Mesendoderm (in vitro differentiated cells): ENCODE measurements at regions not wholly inside any gene's neighbourhood (a gene's known extent, or its start where the extent isn't known, plus 50 kb on each side); places are given as distances from the start of the nearest gene placed in this dataset.

Source experiments
- DNase-seq: peaks from one replicate; pipeline ENCODE4 v3.0.0; 2013
- H2AK5ac ChIP-seq: 2 replicates; pipeline ENCODE4 v1.6.1; 2013; ENCODE audit warnings: low read length, inconsistent platforms
- H2BK120ac ChIP-seq: 2 replicates; pipeline ENCODE4 v1.6.1; 2013; ENCODE audit warnings: low read depth, mild to moderate bottlenecking, low read length, moderate library complexity, mixed read lengths
- H2BK15ac ChIP-seq: replicated peaks from 2 replicates; pipeline ENCODE4 v1.6.1; 2013; ENCODE audit warnings: low read depth, mild to moderate bottlenecking, moderate library complexity
- H2BK5ac ChIP-seq: 2 replicates; pipeline ENCODE4 v1.6.1; 2013; ENCODE audit warnings: low read length, inconsistent platforms
- H3K18ac ChIP-seq: 2 replicates; pipeline ENCODE4 v1.6.1; 2013; ENCODE audit warnings: mild to moderate bottlenecking, low read length, mixed read lengths
- H3K23ac ChIP-seq: one replicate; pipeline ENCODE4 v1.6.1; 2013; ENCODE audit warnings: low read length
- H3K27ac ChIP-seq: 2 replicates; pipeline ENCODE4 v1.5.1; 2013; ENCODE audit warnings: low read depth, mild to moderate bottlenecking, inconsistent platforms, low read length, moderate library complexity
- H3K27me3 ChIP-seq: 2 replicates; pipeline ENCODE4 v1.6.1; 2013; ENCODE audit warnings: low read length, control low read depth, mild to moderate bottlenecking, inconsistent platforms; ENCODE audit not compliant: insufficient read depth, poor library complexity
- H3K36me3 ChIP-seq: 2 replicates; pipeline ENCODE4 v1.6.1; 2013; ENCODE audit warnings: low read length, inconsistent platforms; ENCODE audit not compliant: control insufficient read depth, insufficient read depth
- H3K4ac ChIP-seq: one replicate; pipeline ENCODE4 v1.6.1; 2013; ENCODE audit warnings: low read depth, mild to moderate bottlenecking, low read length, moderate library complexity
- H3K4me1 ChIP-seq: 2 replicates; pipeline ENCODE4 v1.6.1; 2013; ENCODE audit warnings: low read depth, low read length, inconsistent platforms; ENCODE audit not compliant: control insufficient read depth
- H3K4me2 ChIP-seq: 2 replicates; pipeline ENCODE4 v1.6.1; 2013; ENCODE audit warnings: low read length
- H3K4me3 ChIP-seq: 2 replicates; pipeline ENCODE4 v1.5.1; 2013; ENCODE audit warnings: mild to moderate bottlenecking, low read length
- H3K56ac ChIP-seq: one replicate; pipeline ENCODE4 v1.6.1; 2013; ENCODE audit warnings: low read length
- H3K79me1 ChIP-seq: 2 replicates; pipeline ENCODE4 v1.6.1; 2013; ENCODE audit warnings: low read length, inconsistent platforms
- H3K79me2 ChIP-seq: 2 replicates; pipeline ENCODE4 v1.6.1; 2013; ENCODE audit warnings: mild to moderate bottlenecking, low read length; ENCODE audit not compliant: control insufficient read depth, insufficient read depth
- H3K9ac ChIP-seq: 2 replicates; pipeline ENCODE4 v1.6.1; 2013; ENCODE audit warnings: low read length, inconsistent platforms
- H4K5ac ChIP-seq: one replicate; pipeline ENCODE4 v1.6.1; 2013; ENCODE audit warnings: low read length
- H4K8ac ChIP-seq: one replicate; pipeline ENCODE4 v1.6.1; 2013; ENCODE audit warnings: low read depth, mild to moderate bottlenecking, control low read depth, low read length, moderate library complexity
- whole genome bisulfite sequencing: extraction: QIAGEN DNeasy Blood & Tissue Kit; methylation state at CpG from one replicate; pipeline ENCODE4 v1.1.7; 2013; ENCODE audit warnings: low lambda C conversion rate, missing lambda C conversion rate; ENCODE audit not compliant: insufficient coverage; ENCODE audit errors: extremely low coverage; 5-methylcytosine and 5-hydroxymethylcytosine counted together

DNA sequence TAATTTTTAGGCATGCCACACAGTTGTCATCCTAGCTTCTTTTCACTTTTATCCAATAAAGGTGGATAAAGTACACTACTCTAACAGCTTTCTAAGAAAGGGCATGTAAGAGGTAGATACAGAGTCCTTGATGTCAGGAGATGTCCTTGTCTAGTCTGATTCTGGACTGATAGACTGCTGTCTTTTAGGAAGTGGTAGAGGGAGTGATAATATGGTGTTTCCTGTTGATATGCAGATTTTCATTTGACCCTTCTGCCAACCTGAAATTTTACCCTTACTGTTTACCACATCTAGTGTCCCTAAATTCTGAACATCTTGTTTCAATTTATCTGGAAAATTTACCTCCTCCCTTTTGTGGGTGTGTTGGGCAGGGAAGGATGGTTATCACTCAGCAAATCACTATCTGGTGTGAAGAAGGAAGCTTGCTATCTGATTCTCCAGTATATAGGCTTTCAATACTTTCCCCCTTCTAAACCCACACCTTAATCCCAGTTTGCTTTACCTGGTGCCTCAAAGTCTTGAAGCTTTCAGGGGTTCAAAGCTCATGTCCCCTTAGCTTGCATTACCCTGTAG lies 354.9 kb upstream of the SNX7 start:
- Histone ChIP-seq H3K9ac (no peak overlapping the region), H3K56ac (no peak overlapping the region), H4K8ac (no peak overlapping the region), H3K27me3 (no peaks in the 10 kb centered on the region), H3K79me1 (no peaks in the 10 kb centered on the region), H3K27ac (no peak overlapping the region), H4K5ac (no peak overlapping the region), H2BK120ac (no peak overlapping the region), H2BK15ac (no peak overlapping the region), H3K4me1 (peaks cover 4% of the 10 kb centered on the region), H3K4me3 (no peak overlapping the region), H3K36me3 (no peaks in the 10 kb centered on the region), H2AK5ac (no peak overlapping the region), H3K18ac (no peak overlapping the region), H3K4ac (no peak overlapping the region), H3K23ac (no peak overlapping the region), H2BK5ac (no peak overlapping the region), H3K4me2 (no peak overlapping the region), H3K79me2 (no peaks in the 10 kb centered on the region)
- no peak for DNase-seq

GRCh38 chr1:98305362-98305761 lies 356.2 kb upstream of the SNX7 start:
- H4K5ac ChIP-seq: no peak overlapping the region
- no peak overlapping the region for H3K23ac ChIP-seq
- no peaks in the 10 kb centered on the region for H3K79me1 ChIP-seq
- H3K4ac ChIP-seq: no peak overlapping the region
- H3K18ac ChIP-seq: no peak overlapping the region
- H3K4me3 ChIP-seq: no peak overlapping the region
- no peak overlapping the region for H3K4me2 ChIP-seq
- no peak overlapping the region for H3K56ac ChIP-seq
- no peak overlapping the region for H3K9ac ChIP-seq
- H3K4me1 ChIP-seq: peaks cover 4% of the 10 kb centered on the region
- H2BK5ac ChIP-seq: no peak overlapping the region
- no peak overlapping the region for H2BK120ac ChIP-seq
- H4K8ac ChIP-seq: no peak overlapping the region
- DNase-seq: no peak
- H3K79me2 ChIP-seq: no peaks in the 10 kb centered on the region
- H2BK15ac ChIP-seq: no peak overlapping the region
- H3K27me3 ChIP-seq: no peaks in the 10 kb centered on the region
- no peaks in the 10 kb centered on the region for H3K36me3 ChIP-seq
- no peak overlapping the region for H2AK5ac ChIP-seq
- H3K27ac ChIP-seq: no peak overlapping the region
- WGBS: no CpG with 5 or more reads among the region's 2 CpGs

DNA sequence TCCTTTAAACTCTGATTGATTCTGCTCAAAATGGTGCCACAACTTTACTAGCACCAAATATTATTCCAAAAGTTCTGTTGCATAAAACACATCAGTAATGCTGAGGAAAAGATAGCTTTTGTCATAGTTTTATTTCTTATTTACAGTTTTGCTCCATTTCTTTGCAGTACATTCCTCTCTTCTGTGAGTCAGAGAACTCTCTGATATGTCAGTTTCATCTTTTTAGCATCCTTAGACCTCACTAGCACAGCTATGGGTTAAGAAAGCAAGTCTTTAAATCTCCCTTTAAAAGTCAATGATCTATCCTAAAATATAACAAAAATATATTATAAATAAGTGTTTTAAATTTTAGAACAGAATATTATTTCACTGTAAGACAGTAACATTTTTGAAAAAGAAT lies 356.6 kb upstream of the SNX7 start:
- H2BK5ac ChIP-seq: no peak overlapping the region
- no peaks in the 10 kb centered on the region for H3K27me3 ChIP-seq
- no peak overlapping the region for H2AK5ac ChIP-seq
- no peaks in the 10 kb centered on the region for H3K79me1 ChIP-seq
- H3K4me1 ChIP-seq: peaks cover 4% of the 10 kb centered on the region
- H3K27ac ChIP-seq: no peak overlapping the region
- no peak overlapping the region for H4K8ac ChIP-seq
- no peak for DNase-seq
- no peaks in the 10 kb centered on the region for H3K79me2 ChIP-seq
- H2BK15ac ChIP-seq: no peak overlapping the region
- H3K4me2 ChIP-seq: no peak overlapping the region
- H3K4me3 ChIP-seq: no peak overlapping the region
- no peak overlapping the region for H2BK120ac ChIP-seq
- H4K5ac ChIP-seq: no peak overlapping the region
- no peak overlapping the region for H3K56ac ChIP-seq
- no peak overlapping the region for H3K4ac ChIP-seq
- H3K36me3 ChIP-seq: no peaks in the 10 kb centered on the region
- H3K9ac ChIP-seq: no peak overlapping the region
- H3K18ac ChIP-seq: no peak overlapping the region
- no peak overlapping the region for H3K23ac ChIP-seq

GRCh38 chr1:98299861-98300260 lies 361.7 kb upstream of the SNX7 start:
- H2BK15ac ChIP-seq: no peak overlapping the region
- no CpG with 5 or more reads among the region's 3 CpGs for WGBS

GRCh38 chr1:98299313-98299712 lies 362.2 kb upstream of the SNX7 start:
- Histone ChIP-seq H3K27me3 (no peaks in the 10 kb centered on the region), H3K79me1 (no peaks in the 10 kb centered on the region), H3K4me2 (no peak overlapping the region), H4K8ac (no peak overlapping the region), H4K5ac (no peak overlapping the region), H3K4ac (no peak overlapping the region), H3K9ac (no peak overlapping the region), H3K36me3 (no peaks in the 10 kb centered on the region), H2BK120ac (no peak overlapping the region), H2AK5ac (no peak overlapping the region), H3K56ac (no peak overlapping the region), H3K79me2 (no peaks in the 10 kb centered on the region), H3K4me1 (no peaks in the 10 kb centered on the region), H3K27ac (no peak overlapping the region), H3K4me3 (no peak overlapping the region), H3K18ac (no peak overlapping the region), H2BK15ac (no peak overlapping the region), H2BK5ac (no peak overlapping the region), H3K23ac (no peak overlapping the region)
- DNase-seq: no peak

More at GRCh38 chr1:98299861-98300260, 361.7 kb upstream of the SNX7 start:
- Histone ChIP-seq H4K5ac (no peak overlapping the region), H2BK120ac (no peak overlapping the region), H3K4me2 (no peak overlapping the region), H3K9ac (no peak overlapping the region), H4K8ac (no peak overlapping the region), H3K4me1 (no peaks in the 10 kb centered on the region), H2BK5ac (no peak overlapping the region), H3K27me3 (no peaks in the 10 kb centered on the region), H3K23ac (no peak overlapping the region), H3K4ac (no peak overlapping the region), H2AK5ac (no peak overlapping the region), H3K4me3 (no peak overlapping the region), H3K36me3 (no peaks in the 10 kb centered on the region), H3K18ac (no peak overlapping the region), H3K56ac (no peak overlapping the region), H3K79me1 (no peaks in the 10 kb centered on the region), H3K27ac (no peak overlapping the region), H3K79me2 (no peaks in the 10 kb centered on the region)
- no peak for DNase-seq

GRCh38 chr1:98298319-98298718 lies 363.2 kb upstream of the SNX7 start:
- Histone ChIP-seq H3K4me2 (no peak overlapping the region), H3K56ac (no peak overlapping the region), H3K27ac (no peak overlapping the region), H2AK5ac (no peak overlapping the region), H3K4ac (no peak overlapping the region), H3K4me3 (no peak overlapping the region), H2BK5ac (no peak overlapping the region), H3K79me1 (no peaks in the 10 kb centered on the region), H4K8ac (no peak overlapping the region), H2BK15ac (no peak overlapping the region), H3K4me1 (no peaks in the 10 kb centered on the region), H4K5ac (no peak overlapping the region), H3K27me3 (no peaks in the 10 kb centered on the region), H3K79me2 (no peaks in the 10 kb centered on the region), H3K23ac (no peak overlapping the region), H3K36me3 (no peaks in the 10 kb centered on the region), H3K9ac (no peak overlapping the region), H2BK120ac (no peak overlapping the region), H3K18ac (no peak overlapping the region)
- no CpG with 5 or more reads among the region's 2 CpGs for WGBS
- no peak for DNase-seq
